ENCODE measurements at regions not wholly inside any gene's neighbourhood (a gene's known extent, or its start where the extent isn't known, plus 50 kb on each side); places are given as distances from the start of the nearest gene placed in this dataset.

DNA sequence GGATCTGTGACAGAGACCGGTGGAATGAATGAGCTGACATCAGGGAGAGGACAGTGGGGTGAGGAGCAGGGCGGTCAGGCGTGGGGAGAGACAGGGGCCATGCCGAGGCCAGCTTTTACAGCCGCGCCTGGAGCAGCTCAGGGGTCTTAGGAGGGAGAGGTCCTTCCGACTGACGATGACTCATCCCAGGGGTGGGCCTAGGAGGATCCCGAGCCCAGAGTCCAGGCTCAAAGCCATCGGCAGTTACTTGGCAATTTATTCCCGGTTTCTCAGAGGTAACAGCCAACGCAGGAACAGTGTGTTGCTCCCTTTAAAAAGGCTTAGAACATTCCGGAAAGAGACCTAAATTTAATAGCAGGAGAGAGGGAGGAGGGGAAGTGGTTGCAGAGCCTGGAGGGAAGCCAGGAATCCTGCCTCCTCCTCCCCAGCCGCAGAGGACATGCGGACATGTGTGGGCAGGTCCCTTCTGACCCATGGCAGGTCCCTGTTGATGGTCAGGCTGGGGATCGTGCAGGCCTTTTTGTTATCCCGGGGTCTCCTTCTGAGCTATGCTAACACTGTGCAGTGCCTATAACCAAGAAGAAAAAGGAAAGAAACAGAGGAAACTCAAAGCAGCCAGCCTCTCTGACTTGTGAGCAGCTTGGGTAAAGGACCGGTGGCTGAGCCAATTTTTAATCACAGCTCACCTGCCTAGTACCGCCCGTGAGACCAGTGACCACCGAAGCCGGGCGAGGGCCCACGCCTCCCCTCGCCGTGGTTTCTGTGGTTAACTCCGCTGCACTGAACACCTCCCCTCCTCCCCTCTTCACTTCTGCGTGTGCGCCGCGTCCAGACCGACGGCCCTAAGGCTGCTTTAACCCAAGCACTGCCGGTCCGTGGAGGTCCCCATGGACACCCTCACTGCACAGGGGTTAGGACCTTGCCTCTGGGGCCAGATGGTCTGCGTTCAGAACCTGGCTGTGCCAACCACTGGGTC is 392.4 kb upstream of the PROK2 start:
- peaks cover 0 to 8% of the 10 kb centered on the region in 2 experiments; a peak in 1 of 4 replicates for H3K4me1 ChIP-seq (ENCODE audit: control insufficient read depth in 1 of 2, insufficient read depth in 2 of 2, low read depth in 1 of 2, low read length in 1 of 2)
- no peaks in the 10 kb centered on the region for H4K20me1 ChIP-seq (ENCODE audit: insufficient read depth)
- no peaks in the 10 kb centered on the region for H3K9me3 ChIP-seq
- H3K27ac ChIP-seq (ENCODE audit: low read depth in 2 of 2, low read length in 1 of 2) = no peak overlapping the region
- H3K4me3 ChIP-seq (ENCODE audit: low read depth in 2 of 2, low read length in 1 of 2) = no peak overlapping the region
- CTCF ChIA-PET = no interaction called here
- H3K9ac ChIP-seq = no peak overlapping the region
- no peaks in the 10 kb centered on the region for H3F3A ChIP-seq (replicated peaks; ENCODE audit: insufficient read depth)
- 86% methylated on average over 31 of the region's 36 CpGs for WGBS (ENCODE audit: low lambda C conversion rate)
- H3K4me2 ChIP-seq = no peak overlapping the region
- TF ChIP-seq TAF1 (IDR thresholded peaks at IDR 0.05; ENCODE audit: borderline replicate concordance, low read depth, low read length) (no peak), SIN3A (IDR thresholded peaks at IDR 0.05; ENCODE audit: borderline replicate concordance, low read depth, low read length) (no peak), CHD2 (IDR thresholded peaks at IDR 0.05; ENCODE audit: low read length, partially characterized antibody) (no peak), NFIC (IDR thresholded peaks at IDR 0.05; ENCODE audit: borderline replicate concordance) (no peak), FOXJ3 (CRISPR knock-in tag; IDR thresholded peaks at IDR 0.05) (no peak), GABPA (IDR thresholded peaks at IDR 0.05; ENCODE audit: low read depth) (no peak), RFX5 (IDR thresholded peaks at IDR 0.05; ENCODE audit: low read length) (no peak), POLR2AphosphoS5 (IDR thresholded peaks at IDR 0.05; ENCODE audit: low read depth, low read length) (no peak)
- TF ChIP-seq, protein P1, sequence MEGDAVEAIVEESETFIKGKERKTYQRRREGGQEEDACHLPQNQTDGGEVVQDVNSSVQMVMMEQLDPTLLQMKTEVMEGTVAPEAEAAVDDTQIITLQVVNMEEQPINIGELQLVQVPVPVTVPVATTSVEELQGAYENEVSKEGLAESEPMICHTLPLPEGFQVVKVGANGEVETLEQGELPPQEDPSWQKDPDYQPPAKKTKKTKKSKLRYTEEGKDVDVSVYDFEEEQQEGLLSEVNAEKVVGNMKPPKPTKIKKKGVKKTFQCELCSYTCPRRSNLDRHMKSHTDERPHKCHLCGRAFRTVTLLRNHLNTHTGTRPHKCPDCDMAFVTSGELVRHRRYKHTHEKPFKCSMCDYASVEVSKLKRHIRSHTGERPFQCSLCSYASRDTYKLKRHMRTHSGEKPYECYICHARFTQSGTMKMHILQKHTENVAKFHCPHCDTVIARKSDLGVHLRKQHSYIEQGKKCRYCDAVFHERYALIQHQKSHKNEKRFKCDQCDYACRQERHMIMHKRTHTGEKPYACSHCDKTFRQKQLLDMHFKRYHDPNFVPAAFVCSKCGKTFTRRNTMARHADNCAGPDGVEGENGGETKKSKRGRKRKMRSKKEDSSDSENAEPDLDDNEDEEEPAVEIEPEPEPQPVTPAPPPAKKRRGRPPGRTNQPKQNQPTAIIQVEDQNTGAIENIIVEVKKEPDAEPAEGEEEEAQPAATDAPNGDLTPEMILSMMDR (IDR thresholded peaks at IDR 0.05) = no peak
- TF ChIP-seq, protein P2, sequence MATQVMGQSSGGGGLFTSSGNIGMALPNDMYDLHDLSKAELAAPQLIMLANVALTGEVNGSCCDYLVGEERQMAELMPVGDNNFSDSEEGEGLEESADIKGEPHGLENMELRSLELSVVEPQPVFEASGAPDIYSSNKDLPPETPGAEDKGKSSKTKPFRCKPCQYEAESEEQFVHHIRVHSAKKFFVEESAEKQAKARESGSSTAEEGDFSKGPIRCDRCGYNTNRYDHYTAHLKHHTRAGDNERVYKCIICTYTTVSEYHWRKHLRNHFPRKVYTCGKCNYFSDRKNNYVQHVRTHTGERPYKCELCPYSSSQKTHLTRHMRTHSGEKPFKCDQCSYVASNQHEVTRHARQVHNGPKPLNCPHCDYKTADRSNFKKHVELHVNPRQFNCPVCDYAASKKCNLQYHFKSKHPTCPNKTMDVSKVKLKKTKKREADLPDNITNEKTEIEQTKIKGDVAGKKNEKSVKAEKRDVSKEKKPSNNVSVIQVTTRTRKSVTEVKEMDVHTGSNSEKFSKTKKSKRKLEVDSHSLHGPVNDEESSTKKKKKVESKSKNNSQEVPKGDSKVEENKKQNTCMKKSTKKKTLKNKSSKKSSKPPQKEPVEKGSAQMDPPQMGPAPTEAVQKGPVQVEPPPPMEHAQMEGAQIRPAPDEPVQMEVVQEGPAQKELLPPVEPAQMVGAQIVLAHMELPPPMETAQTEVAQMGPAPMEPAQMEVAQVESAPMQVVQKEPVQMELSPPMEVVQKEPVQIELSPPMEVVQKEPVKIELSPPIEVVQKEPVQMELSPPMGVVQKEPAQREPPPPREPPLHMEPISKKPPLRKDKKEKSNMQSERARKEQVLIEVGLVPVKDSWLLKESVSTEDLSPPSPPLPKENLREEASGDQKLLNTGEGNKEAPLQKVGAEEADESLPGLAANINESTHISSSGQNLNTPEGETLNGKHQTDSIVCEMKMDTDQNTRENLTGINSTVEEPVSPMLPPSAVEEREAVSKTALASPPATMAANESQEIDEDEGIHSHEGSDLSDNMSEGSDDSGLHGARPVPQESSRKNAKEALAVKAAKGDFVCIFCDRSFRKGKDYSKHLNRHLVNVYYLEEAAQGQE (IDR thresholded peaks at IDR 0.05; ENCODE audit: low read depth, low read length) = no peak
- TF ChIP-seq, protein P3, sequence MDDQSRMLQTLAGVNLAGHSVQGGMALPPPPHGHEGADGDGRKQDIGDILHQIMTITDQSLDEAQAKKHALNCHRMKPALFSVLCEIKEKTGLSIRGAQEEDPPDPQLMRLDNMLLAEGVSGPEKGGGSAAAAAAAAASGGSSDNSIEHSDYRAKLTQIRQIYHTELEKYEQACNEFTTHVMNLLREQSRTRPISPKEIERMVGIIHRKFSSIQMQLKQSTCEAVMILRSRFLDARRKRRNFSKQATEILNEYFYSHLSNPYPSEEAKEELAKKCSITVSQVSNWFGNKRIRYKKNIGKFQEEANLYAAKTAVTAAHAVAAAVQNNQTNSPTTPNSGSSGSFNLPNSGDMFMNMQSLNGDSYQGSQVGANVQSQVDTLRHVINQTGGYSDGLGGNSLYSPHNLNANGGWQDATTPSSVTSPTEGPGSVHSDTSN (IDR thresholded peaks at IDR 0.05) = no peak
- no peaks in the 10 kb centered on the region for H3K36me3 ChIP-seq (replicated peaks in 1 of 2; ENCODE audit: control insufficient read depth in 1 of 2, insufficient read depth in 2 of 2, low read length in 1 of 2)
- no peak for DNase-seq
- POLR2A ChIA-PET = no interaction called here
- no peaks in the 10 kb centered on the region for H3K27me3 ChIP-seq (ENCODE audit: insufficient read depth)
- no peaks in the 10 kb centered on the region for H3K9me2 ChIP-seq
- no peak overlapping the region for H2AFZ ChIP-seq (ENCODE audit: low read depth)
- no peaks in the 10 kb centered on the region for H3K79me2 ChIP-seq (ENCODE audit: insufficient read depth)
